GM18519 (cell line): ENCODE measurements at regions not wholly inside any gene's neighbourhood (a gene's known extent, or its start where the extent isn't known, plus 50 kb on each side); places are given as distances from the start of the nearest gene placed in this dataset.
"Not testable (repeated sequence)": the region's sequence is repeated elsewhere in the genome, so short reads cannot be mapped to it uniquely, and the experiment has no call there.

Experiments
- ATAC-seq: cut with Tn5 transposase; IDR thresholded peaks from one replicate; pipeline ENCODE4 v1.9.1; 2021; ENCODE audit warnings: mild to moderate bottlenecking, moderate library complexity; ENCODE audit not compliant: unreplicated experiment, low FRiP score

GRCh38 chr21:16205527-16205926, 475.7 kb downstream of the USP25 start:
- no peak for ATAC-seq

DNA sequence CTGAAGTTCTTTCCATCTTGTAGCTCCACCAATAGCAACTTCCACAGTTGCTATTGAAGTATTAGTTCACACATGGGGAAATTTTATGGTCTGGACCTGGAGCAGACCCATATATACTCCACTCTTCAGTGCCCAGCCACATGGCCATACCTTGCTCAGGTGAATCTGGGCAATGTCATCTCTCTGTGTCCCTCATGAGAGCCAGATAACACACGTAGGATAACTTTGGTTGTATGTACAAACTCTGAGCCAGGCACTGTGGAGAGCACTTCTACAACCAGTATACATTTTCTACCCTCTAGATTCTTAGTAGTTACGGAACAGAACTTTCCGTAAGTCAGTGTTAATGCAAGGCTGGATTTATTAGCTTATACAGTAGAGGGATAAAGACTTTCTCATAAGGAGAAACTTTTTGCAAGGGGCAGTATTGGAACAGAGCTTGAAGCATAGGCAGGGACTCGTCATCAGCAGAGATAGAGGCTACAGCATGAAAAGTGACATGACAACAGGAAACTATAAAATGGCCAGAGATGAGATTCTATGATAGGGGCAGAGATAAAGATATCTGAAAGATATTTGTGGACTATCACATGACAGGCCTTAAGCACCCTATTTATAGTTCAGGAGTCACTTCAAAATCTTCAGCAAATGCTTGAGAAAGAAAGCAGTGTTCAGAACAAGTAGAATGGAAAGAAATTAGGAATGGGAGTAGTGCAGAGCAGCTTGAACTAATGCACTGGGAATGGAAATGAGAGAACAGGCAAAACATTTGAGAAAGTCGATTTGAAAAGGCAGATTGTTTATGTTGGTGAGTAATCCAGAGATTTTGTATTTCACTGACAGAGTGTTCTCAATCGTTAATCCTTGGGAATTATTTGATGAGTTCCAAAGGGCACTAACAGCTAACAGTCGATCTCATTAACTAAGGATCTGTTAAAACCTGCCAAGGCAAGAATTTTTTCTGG, 481.8 kb downstream of the USP25 start:
- no peak for ATAC-seq

- no peak for ATAC-seq
Observed at GRCh38 chr21:16213518-16213917, 483.7 kb downstream of the USP25 start.

DNA sequence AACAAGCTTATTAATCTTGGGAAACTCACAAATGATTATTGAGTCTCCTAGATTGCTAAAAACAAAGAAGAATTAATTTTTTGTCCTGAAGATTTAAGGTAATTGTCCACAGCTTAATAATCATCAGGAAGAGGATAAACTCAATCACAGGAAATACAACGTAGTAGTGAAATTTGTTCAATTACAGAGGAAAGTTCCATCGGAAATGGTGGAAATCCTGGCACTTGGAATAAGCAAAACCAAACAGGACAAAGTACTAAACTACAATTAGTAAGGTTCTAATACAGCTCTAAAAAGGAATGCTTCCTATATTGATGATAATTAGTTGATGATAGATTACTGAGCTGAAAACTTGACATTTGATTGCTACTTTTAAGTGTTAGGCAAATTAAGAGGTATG, 485.4 kb downstream of the USP25 start:
- ATAC-seq: no peak

- no peak for ATAC-seq
Observed at GRCh38 chr21:16215663-16216183, 485.9 kb downstream of the USP25 start.

DNA sequence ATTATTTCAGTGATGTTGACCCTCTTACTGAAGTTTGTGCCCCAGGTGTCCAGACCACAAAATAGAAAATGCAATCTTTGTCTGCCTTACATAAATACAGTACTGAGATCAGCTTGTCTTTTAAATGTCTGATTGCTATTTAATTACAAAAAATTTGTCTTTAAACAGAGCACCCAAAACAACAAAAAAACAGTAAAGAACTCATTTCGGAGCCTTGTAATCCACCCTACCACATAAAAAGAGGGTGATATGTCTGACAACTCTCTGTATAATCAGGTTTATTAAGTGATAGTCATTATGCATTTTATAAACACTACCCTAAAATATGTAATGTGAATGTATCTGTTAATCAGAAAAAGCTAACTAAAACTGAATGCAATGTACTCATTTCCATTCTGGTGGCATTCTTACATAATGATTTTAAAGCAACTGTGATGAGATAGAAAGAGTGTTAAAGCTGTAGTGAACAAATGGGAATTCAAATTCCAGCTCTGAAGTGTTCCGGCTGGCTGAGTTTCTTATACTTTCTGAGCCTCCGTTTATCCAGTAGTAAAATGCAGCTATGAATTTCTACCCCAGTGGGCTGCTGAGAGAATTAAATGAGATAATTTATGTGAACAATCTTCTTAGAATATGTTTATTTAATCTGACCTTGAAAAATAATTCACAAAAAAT, 486.6 kb downstream of the USP25 start:
- no peak for ATAC-seq

- ATAC-seq: no peak
Observed at GRCh38 chr21:16218682-16219343, 489.0 kb downstream of the USP25 start.

DNA sequence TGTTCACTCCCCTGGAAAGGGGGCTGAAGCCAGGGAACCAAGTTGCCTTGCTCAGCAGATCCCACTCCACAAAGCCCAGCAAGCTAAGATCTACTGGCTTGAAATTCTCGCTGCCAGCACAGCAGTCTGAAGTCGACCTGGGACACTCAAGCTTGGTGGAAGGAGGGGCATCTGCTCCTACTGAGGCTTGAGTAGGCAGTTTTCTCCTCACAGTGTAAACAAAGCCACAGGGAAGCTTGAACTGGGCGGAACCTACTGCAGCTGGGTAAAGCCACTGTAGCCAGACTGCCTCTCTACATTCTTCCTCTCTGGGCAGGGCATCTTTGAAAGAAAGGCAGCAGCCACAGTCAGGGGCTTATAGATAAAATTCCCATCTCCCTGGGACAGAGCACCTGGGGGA, 495.0 kb downstream of the USP25 start:
- ATAC-seq: not testable (repeated sequence)

- ATAC-seq: no peak
Observed at GRCh38 chr21:16239659-16240265, 510.0 kb downstream of the USP25 start.

GRCh38 chr21:16241016-16241415, 511.2 kb downstream of the USP25 start:
- no peak for ATAC-seq

DNA sequence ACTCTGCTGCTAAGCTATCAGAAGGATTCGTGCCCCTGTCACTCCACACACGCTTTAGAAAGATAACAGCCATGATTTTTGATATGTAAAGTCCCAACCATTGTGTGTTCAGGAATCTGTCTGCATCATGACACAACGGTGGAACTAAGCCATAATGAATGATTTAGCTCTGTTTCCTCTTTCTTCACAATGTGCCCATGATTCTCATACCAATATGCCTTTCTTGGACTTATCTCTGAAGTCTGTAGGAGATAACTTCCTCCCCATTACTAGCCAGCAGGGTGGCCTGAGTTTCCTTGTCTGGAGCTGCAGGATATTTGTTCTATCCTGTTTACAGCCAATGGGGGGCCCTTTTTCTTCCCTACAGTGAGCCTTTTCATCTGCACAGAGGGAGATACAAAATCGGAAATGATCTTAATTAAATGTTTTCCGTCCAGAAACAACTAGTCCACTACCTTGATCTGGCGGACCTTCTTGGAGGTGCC, 511.7 kb downstream of the USP25 start:
- ATAC-seq: no peak

DNA sequence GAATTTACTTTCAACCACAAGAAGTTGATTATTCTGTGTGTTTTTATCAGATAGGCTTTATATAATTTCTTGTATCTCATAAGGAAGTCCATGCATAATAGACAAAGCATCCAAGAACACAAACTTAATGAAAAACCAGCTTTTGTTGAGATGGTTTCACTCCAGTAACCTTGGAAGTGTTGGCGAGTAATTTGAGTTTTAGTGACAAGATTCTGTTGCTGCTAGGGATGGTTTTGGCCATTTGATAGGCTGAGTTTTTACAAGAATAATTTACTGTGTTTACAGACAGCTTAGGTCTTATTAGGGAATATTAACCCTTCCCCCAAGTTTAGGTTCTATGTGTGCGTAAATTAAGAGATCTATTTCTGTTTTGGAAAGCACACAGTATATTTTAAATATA, 513.6 kb downstream of the USP25 start:
- ATAC-seq: no peak

GRCh38 chr21:16248705-16249104, 518.9 kb downstream of the USP25 start:
- ATAC-seq: no peak

- no peak for ATAC-seq
Observed at GRCh38 chr21:16250273-16250672, 520.5 kb downstream of the USP25 start.

DNA sequence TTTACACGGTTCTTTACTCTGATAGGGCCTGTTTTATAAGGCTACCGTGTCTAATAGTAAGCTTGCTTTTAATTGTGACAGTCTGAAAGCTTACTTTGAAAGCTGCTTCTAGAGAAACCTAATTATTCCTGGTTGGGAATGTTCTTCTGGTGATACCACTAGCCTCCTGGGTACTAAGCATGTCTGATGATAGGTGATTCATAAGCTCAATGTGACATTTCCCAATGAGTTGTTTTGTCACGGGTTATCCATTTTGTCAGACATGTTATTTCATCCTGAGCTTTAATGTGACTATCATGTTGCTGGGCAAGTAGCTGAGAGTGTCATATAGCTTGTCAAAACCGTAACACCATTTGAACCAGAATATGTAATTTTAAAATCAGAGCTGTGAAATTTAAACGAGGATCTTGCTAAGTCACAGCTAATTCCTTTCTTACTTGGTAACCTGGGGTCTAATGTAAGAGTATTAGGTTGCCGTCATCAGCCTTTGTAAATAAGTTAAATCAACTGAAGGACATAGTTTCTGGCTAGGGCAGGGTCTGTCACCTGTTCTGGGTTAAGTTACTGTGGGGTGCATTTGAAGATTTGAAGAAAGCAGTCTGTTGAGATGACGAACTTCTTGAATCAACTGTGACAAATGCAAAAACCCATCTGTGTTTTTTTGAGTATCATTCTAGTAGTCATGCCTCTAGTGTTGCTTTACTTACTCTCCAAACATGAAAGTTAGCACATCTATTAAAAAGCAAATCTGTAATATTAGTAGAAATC, 529.2 kb downstream of the USP25 start:
- no peak for ATAC-seq

DNA sequence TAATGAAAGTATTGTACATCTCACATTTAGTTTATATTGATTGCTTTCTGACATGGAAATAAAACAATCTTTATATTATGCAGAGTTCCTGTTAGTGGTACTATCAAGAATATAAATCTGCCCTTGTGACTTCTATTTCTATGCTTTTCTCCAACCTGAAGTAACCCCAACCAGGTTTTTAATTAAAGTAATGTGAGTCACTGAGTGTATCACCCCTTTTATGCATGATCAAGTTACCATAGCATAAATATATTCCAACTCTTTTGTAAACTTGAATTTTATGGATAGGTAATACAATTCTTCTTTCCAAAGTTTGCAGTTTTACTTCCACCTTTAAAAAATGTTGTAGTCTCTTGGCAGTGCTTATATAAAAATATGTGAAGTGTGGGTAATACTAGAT, 532.3 kb downstream of the USP25 start:
- ATAC-seq: no peak

- no peak for ATAC-seq
Observed at GRCh38 chr21:16264319-16264718, 534.5 kb downstream of the USP25 start.

DNA sequence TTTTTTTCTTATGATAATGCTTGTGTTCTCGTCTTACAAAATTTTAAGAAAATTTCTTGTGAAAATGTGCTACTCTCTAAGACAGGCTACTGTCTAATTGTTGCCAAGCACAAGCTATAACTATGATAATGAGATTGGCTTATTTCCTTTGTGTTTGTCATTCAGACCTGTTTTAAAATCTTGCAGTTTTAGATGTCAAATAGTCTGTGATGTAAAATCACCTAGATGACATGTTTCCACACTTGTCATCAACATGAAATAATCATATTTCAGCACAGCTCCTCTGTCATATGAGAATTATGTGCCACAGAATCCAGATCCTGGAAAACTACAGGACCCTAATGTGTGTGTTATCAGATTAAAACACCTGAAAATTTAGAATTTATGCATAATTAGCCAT, 539.7 kb downstream of the USP25 start:
- no peak for ATAC-seq

DNA sequence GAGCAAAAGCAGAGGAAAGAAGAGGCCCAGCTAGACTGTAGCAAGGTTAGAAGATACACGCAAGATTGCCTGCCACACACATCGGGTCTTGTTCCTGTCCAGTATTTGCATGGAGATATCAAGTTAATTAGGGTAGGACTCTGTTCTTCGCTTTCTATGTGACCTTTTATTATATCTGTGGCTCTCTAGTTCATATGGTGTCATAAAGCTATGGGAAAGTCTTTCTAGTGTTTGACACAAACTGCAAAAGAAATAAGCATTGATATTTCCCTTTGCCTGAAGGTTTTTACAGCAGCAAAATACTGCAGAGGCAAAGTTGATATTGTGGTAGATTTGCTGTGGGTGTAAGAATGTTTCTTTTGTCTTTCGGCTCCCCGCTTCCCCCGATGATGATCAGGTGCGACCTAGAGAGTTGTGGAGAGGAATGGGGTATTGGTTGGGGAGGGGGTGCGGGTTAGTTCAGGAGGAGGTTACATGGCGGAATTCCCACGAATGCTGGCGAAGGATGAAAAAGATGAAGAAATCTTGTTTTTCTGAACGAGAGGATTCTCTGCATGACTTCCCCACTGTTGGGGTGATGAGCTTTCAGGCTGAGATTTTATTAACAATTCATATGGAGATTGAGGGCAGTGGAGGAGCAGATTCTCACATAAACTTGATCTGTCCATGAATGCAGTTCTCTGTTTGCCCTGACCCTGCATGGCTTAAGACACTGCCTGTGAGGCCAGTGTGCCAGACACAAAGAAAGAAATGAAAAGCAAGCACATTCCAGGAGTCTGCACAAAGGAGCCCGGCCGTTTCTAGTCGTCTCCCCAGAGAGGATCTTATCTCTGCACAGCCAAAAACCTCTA, 550.2 kb downstream of the USP25 start:
- no peak for ATAC-seq
